Hepatic stellate cell (primary cell): ENCODE measurements at regions not wholly inside any gene's neighbourhood (a gene's known extent, or its start where the extent isn't known, plus 50 kb on each side); places are given as distances from the start of the nearest gene placed in this dataset.
"Not testable (repeated sequence)": the region's sequence is repeated elsewhere in the genome, so short reads cannot be mapped to it uniquely, and the experiment has no call there.

ENCODE experiments used
- DNase-seq: peaks from one replicate; pipeline ENCODE4 v3.0.0; 2011; ENCODE audit warnings: low spot score

GRCh38 chr2:7379799-7380198, 462.6 kb downstream of the RNF144A start:
- DNase-seq: no peak

DNA sequence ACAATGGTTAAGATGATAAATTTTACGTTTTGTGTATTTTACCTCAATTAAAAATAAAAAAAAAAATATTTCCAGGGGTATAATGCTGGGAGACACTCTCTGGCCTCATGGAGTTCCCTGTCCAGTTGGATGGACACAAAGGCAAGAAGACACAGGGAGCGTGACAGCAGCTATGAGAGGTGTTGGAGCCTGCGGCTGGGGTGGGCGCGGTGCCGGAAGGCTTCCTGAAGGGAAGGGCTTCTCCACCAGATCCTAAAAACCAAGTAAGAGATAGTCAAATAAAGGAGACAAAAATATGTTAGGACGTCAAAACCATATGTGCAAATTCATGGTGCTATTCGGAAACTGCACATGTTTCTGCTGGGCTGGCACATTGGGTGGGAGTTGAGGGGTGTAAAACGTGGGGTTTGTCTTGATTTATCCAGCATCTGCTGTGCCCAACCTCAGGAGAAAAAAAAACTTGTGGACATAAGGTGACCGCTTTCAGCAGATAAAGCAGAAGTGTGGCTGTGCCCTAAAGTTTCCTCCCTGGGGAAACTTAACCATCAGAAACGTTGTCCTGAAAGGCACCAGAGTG, 467.6 kb downstream of the RNF144A start:
- DNase-seq: no peak

GRCh38 chr2:7390311-7390710, 473.1 kb downstream of the RNF144A start:
- DNase-seq: not testable (repeated sequence)

GRCh38 chr2:7392076-7392787, 475.0 kb downstream of the RNF144A start:
- DNase-seq: no peak

- no peak for DNase-seq
Measured at GRCh38 chr2:7394195-7394594, 477.0 kb downstream of the RNF144A start.

- no peak for DNase-seq
Measured at GRCh38 chr2:7400628-7401027, 483.4 kb downstream of the RNF144A start.

- no peak for DNase-seq
Measured at GRCh38 chr2:7403092-7403775, 486.0 kb downstream of the RNF144A start.

DNA sequence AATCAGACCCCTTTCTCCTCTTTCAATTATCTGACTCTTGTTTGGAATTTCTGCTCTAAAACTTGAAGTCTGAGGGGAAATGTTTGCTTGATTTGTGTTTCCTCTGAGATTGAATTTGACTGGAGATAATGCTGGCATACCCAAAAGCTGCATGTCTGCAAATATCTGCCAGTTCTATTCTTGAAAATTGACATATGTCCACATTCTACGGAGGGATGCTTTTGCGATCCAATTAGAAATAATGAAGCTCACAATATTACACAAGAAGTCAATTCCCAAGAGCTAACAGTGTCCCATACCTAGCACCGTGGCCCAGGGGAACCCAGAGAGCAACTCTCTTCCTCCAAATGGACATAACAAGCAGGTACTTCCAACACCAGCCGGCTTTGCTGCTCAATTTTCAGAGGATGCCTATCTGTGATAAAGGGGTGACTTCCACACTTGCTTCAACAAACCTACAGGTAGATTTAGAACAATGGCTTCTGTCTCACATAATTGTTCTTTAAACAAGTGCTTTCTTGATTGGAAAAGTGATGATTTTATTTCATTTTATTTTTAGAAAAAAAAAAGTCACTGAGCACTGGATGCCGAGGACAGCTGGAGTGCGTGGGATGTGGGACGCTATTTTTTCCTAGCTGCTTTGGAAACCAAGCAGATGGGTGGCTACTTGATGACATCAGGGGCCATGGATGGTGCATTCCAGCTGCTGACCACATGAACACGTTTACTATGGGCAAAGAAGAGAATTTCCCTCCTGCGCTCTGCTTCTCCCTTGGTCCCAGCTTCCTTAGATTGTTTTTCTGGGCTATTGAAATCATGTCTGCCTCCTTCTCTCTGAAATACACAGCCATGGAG, 488.9 kb downstream of the RNF144A start:
- no peak for DNase-seq

- no peak for DNase-seq
Measured at GRCh38 chr2:7407001-7407400, 489.8 kb downstream of the RNF144A start.

DNA sequence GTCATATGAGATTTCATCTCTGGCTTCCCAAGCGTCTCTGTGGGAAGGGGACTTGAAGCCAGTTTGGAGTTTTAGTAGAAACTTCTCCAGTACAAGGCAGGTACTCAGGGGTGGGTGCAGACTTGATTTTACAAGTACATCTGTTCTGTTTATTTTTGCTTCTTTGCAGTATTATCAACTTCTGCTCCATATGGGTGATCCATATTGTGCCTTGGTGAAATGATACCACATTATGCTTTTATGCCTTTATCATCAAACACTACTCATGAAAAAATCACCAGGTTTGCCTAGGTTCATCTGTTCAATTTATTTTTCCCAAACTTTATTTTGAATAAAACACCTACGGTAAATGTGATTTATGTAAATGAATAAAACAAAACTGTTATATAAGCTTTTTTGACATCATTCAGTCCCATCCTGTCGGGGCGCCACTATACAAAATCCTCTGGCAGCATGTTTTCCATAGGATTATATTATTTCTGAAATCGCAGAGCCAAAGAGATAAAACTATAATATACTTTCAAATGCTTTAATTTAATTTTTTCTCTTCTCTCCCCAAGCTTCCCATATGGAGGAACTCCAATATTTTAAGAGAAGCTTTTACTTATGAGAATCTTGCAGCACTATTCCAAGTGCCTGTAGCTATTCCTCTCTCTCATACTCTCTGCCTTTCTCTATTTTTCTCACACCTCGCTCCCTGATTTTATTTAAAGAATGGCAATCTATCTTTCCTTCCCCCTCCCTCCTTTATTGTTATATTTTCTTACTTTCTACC, 490.9 kb downstream of the RNF144A start:
- DNase-seq: no peak

DNA sequence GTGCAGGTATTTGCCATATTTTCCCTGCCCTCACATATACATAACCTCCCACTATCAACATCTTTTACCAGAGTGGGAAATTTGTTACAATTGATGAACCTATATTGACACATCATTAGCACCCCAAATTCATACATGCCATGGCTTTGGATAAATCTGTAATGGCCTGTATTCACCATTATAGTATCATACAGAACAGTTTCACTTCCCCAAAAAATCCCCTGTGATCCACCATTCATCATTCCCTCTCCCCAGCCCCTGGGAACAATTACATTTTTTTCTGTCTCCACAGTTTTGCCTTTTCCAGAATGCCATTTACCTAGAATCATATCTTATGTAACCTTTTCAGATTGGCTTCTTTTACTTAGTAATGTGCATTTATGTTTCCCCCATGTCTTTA, 494.5 kb downstream of the RNF144A start:
- no peak for DNase-seq

DNA sequence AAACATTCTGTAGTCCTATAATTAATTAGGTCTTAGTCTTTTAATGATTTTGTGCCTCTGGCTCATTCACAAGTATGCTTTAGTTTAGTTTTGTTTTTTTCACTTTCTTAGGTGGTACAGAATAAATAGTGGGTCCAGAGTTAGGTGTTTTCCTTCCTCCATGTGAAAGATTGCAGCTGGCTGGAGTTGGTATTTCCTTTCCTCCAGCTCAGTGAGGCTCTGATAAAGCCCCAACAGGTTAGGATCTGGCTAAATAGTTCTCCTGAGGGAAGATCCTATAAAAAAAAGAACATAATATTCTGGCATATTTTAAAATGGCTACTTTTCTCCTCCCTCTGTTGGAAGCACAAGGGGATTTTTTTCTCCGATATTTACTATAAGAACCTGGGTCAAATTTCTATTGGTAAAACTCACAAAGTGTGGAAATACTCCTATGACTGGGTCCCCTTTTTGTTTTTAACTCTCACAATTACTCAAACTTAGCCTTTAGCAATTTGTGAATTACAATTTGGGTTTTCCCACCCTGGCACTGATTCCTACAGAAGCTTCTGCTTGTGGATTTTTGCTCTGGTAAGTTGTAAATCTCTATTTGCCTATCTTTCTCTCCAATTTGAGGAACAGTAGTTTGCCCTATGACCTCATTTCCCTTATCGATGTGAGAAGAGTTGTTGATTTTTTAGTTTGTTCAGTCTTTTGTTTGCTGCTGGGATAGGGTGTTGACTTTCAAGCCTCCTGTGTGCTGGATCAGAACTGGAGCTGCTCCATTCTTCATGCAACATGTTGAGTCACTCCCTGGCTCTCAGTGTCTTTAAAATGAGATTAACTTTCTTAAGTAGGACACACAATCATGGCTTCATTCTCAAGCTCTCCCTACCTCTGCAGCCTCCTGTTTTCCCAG, 500.9 kb downstream of the RNF144A start:
- no peak for DNase-seq

GRCh38 chr2:7419186-7419585, 502.0 kb downstream of the RNF144A start:
- DNase-seq: no peak

- DNase-seq: no peak
Measured at GRCh38 chr2:7419814-7420311, 502.7 kb downstream of the RNF144A start.

DNA sequence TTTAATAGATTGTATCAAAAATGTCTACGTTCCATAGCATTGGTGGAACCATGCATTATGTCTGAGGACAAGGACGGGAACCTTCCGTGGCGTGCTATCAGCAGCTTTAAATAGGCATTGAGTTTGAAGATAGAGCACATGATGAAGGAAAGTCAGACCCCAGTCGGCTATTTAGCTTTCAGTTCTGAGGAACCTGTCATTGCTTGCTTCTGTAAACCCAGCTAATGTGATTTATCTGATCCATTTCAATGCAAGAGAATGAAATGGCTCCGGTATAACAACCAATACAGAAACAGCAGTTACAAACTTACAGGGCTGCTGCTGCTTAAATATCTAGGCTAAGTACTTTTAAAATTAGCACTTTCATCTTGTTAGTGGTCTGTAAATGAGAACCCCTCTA, 503.3 kb downstream of the RNF144A start:
- DNase-seq: no peak

DNA sequence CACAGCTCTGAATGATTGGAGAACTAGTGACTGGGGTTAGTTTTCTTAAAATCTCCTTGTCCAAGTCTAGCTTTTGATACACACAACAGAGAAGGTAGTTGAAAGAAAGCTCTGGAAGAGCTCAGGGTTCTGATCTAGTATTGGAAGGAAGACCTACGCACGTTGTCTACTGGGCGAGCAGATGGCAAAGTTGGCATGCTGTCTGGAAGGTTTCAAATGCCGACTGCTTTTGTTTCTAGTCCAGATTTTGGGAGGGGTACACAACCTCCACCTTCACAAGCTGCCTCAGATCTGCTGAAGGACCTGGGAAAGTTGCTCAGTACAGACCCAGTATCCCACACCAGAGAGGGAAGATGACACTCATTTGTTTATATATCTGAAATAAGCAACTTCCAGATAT, 507.3 kb downstream of the RNF144A start:
- no peak for DNase-seq

- peak; percentile 47 for DNase-seq
Measured at GRCh38 chr2:7427293-7428060, 510.3 kb downstream of the RNF144A start.

DNA sequence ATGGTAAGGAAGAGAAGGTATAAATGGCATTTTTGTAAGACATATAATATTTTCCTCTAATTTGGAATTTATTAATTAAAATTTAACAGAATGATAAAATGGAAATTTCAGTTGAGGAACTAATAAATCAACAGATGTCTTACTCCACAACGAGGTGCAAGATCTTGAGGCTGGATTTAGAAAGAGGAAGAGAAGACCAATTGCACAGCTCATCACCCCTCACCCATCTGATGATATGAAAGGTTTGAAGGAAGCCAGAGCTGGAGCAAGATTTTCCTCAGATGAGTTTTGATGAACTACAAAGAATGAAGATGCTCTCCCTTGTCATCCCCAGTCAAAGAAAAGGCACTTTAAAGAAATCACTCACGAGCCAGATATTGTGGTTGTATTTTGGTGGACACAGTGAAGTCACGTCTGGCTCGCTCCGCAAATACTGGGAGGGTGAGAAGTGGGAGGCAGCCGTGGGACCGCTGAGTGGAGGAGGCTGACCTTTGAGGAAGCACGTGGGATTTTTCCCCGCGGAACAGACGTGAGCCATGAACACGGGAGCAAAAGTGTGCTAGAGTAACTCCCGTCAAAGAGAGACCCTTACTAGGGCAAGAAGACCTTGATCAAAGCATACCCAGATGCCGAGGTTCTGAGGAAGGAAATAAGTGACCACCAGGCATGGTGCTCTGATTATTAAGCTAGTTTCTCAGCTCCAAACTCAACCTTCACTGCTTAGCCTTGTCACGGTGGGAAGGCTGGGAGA, 511.4 kb downstream of the RNF144A start:
- DNase-seq: no peak

DNA sequence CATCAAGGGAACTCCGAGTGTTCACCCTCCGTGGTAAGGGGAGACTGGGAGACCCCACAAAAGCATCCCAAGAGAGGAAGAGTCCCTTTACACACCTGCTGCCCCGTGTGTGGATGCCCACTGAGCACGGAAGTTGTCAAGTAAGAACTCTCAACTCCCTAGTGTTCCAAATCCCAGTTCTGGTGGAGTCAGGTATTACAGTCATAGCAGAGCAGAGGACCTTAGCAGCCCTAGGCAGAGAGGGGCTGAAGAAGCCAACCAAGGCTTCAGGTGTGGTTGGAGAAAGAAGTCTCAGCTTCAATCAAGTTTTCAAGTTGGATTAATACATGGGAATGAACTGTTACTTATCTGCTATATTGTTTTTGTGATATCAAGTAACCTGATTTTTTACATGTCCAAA, 512.5 kb downstream of the RNF144A start:
- DNase-seq: no peak
